SK-N-SH treated with all-trans-retinoic acid at 6 μM for 48 hours (cell line): ENCODE measurements at regions not wholly inside any gene's neighbourhood (a gene's known extent, or its start where the extent isn't known, plus 50 kb on each side); places are given as distances from the start of the nearest gene placed in this dataset.

ENCODE experiments used
- ATAC-seq: fragments of 200-7000 bp; cut with Tn5 transposase; 3 replicates; pipeline ENCODE4 v1.9.1; 2020; ENCODE audit warnings: mild to moderate bottlenecking, moderate library complexity
- BACH2 ChIP-seq: fragments of 250-450 bp; sonication (Bioruptor Pico); IDR thresholded peaks from 2 replicates; pipeline ENCODE4 v1.9.0; 2021; ENCODE audit warnings: mild to moderate bottlenecking, borderline replicate concordance
- CSDC2 ChIP-seq: fragments of 250-450 bp; sonication (Bioruptor Pico); IDR thresholded peaks from 2 replicates; pipeline ENCODE4 v1.5.0; 2020; ENCODE audit warnings: mild to moderate bottlenecking, moderate library complexity
- CSRNP3 ChIP-seq: fragments of 250-450 bp; sonication (Bioruptor Pico); IDR thresholded peaks from 2 replicates; pipeline ENCODE4 v1.5.1; 2021; ENCODE audit warnings: mild to moderate bottlenecking, moderate library complexity
- GLIS3 ChIP-seq: fragments of 250-450 bp; sonication (Bioruptor Pico); IDR thresholded peaks from 2 replicates; pipeline ENCODE4 v1.5.0; 2020; ENCODE audit warnings: mild to moderate bottlenecking, moderate library complexity
- ISL1 ChIP-seq: fragments of 250-450 bp; sonication (Bioruptor Pico); IDR thresholded peaks from 2 replicates; pipeline ENCODE4 v2.1.2; 2022; ENCODE audit warnings: mild to moderate bottlenecking, moderate library complexity
- OSR1 ChIP-seq: fragments of 250-450 bp; sonication (Bioruptor Pico); IDR thresholded peaks from 2 replicates; pipeline ENCODE4 v1.8.0; 2022; ENCODE audit warnings: moderate library complexity, mild to moderate bottlenecking, inconsistent platforms
- PATZ1 ChIP-seq: fragments of 250-450 bp; sonication (Bioruptor Pico); IDR thresholded peaks from 2 replicates; pipeline ENCODE4 v1.8.0; 2020; ENCODE audit warnings: mild to moderate bottlenecking, moderate library complexity, borderline replicate concordance
- POU6F1 ChIP-seq: fragments of 250-450 bp; sonication (Bioruptor Pico); IDR thresholded peaks from 2 replicates; pipeline ENCODE4 v1.8.0; 2021; ENCODE audit warnings: low read depth, mild to moderate bottlenecking, moderate library complexity, borderline replicate concordance
- RARB ChIP-seq: fragments of 250-450 bp; sonication (Bioruptor Pico); IDR thresholded peaks from 2 replicates; pipeline ENCODE4 v1.8.0; 2021; ENCODE audit warnings: mild to moderate bottlenecking, moderate library complexity
- TOX ChIP-seq: fragments of 250-450 bp; sonication (Bioruptor Pico); IDR thresholded peaks from 2 replicates; pipeline ENCODE4 v1.8.0; 2021; ENCODE audit warnings: mild to moderate bottlenecking, moderate library complexity, borderline replicate concordance
- TSHZ2 ChIP-seq: fragments of 250-450 bp; sonication (Bioruptor Pico); IDR thresholded peaks from 2 replicates; pipeline ENCODE4 v1.5.0; 2020; ENCODE audit warnings: mild to moderate bottlenecking, moderate library complexity
- ZC3H10 ChIP-seq: fragments of 250-450 bp; sonication (Bioruptor Pico); IDR thresholded peaks from 2 replicates; pipeline ENCODE4 v1.5.1; 2021; ENCODE audit warnings: mild to moderate bottlenecking, moderate library complexity
- ZFP30 ChIP-seq: fragments of 450-650 bp; formaldehyde crosslinking; IDR thresholded peaks from 2 replicates; pipeline ENCODE4 v1.5.0; 2022; ENCODE audit warnings: mild to moderate bottlenecking, moderate library complexity
- ZNF565 ChIP-seq: fragments of 450-650 bp; formaldehyde crosslinking; conservative IDR thresholded peaks from 2 replicates; pipeline ENCODE4 v1.5.0; 2020; ENCODE audit warnings: low read depth, mild to moderate bottlenecking, moderate library complexity
- ZNF70 ChIP-seq: fragments of 450-650 bp; formaldehyde crosslinking; IDR thresholded peaks from 2 replicates; pipeline ENCODE4 v1.5.0; 2020; ENCODE audit warnings: mild to moderate bottlenecking, moderate library complexity
- ZNF8 ChIP-seq: fragments of 450-650 bp; formaldehyde crosslinking; IDR thresholded peaks from 2 replicates; pipeline ENCODE4 v1.5.0; 2020; ENCODE audit warnings: mild to moderate bottlenecking, moderate library complexity

- TF ChIP-seq TSHZ2 (CRISPR knock-in tag) (no peak), ZNF8 (CRISPR knock-in tag) (no peak)
- TF ChIP-seq, all 23 proteins: peak for 0
Observed at GRCh38 chr3:176631165-176631564, 566.1 kb downstream of the TBL1XR1 start (continued).

GRCh38 chr3:176628101-176628639, 569.1 kb downstream of the TBL1XR1 start:
- ATAC-seq = no peak

DNA sequence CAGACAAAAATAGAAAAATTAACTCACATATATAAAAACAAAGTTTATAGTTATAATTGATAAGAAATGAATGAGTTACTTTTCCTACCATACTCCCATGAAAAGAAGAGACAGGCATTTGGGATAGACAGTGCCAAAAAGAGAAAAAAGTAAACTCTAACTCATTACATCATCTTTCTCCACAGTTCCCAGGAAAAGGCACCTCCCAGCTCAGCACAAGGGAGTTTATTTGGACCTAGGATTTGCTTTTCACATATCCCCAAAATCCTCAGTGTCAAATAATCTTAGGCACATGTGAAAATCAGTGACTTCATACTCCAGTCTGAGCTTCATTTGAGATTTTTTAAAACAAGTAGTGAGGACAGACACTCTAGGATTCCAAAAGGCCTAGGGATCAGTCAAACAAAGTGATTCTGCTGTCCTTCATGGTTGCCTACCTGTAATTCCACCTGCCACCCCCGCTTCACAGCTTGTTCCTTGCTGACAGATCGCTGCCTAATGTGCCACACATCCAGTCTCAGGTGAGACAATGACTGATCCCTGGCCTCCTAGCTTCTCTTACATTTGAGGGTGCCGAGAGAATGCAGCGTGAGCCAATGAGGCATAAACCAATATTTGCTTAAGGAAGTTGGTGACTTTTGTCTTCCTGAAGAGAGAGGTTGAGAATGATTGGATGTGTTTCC, 573.7 kb downstream of the TBL1XR1 start:
- no peak for ATAC-seq
- TF ChIP-seq ZNF70 (CRISPR knock-in tag) (no peak), PATZ1 (CRISPR knock-in tag) (no peak), GLIS3 (CRISPR knock-in tag) (no peak), ZFP30 (CRISPR knock-in tag) (no peak), BACH2 (no peak), OSR1 (no peak), POU6F1 (no peak), RARB (CRISPR knock-in tag) (no peak), CSDC2 (no peak), CSRNP3 (CRISPR knock-in tag) (no peak), ISL1 (CRISPR knock-in tag) (no peak), TOX (CRISPR knock-in tag) (no peak), ZC3H10 (CRISPR knock-in tag) (no peak)

More at GRCh38 chr3:176628101-176628639, 569.1 kb downstream of the TBL1XR1 start:
- no peak for TF ChIP-seq ZNF565 (CRISPR knock-in tag)
- no peak for TF ChIP-seq ZNF70 (CRISPR knock-in tag)
- no peak for TF ChIP-seq BACH2
- no peak for TF ChIP-seq ZNF8 (CRISPR knock-in tag)
- TF ChIP-seq ISL1 (CRISPR knock-in tag) = no peak
- no peak for TF ChIP-seq PATZ1 (CRISPR knock-in tag)
- TF ChIP-seq ZC3H10 (CRISPR knock-in tag) = no peak
- TF ChIP-seq ZFP30 (CRISPR knock-in tag) = no peak
- no peak for TF ChIP-seq RARB (CRISPR knock-in tag)
- no peak for TF ChIP-seq TSHZ2 (CRISPR knock-in tag)
- TF ChIP-seq CSDC2 = no peak
- no peak for TF ChIP-seq OSR1
